Kasumi-1 (cell line): ENCODE measurements at regions not wholly inside any gene's neighbourhood (a gene's known extent, or its start where the extent isn't known, plus 50 kb on each side); places are given as distances from the start of the nearest gene placed in this dataset.
"Not testable (repeated sequence)": the region's sequence is repeated elsewhere in the genome, so short reads cannot be mapped to it uniquely, and the experiment has no call there.

Source experiments
- DNase-seq, 2 experiments: peaks; one replicate each; lab custom pipeline; 2025; lab: John Stamatoyannopoulos, UW

GRCh38 chr1:213324859-213325258 lies 273.8 kb downstream of the RPS6KC1 start:
- DNase-seq, result no peak

GRCh38 chr1:213325482-213325881 lies 274.4 kb downstream of the RPS6KC1 start:
- DNase-seq, result no peak

DNA sequence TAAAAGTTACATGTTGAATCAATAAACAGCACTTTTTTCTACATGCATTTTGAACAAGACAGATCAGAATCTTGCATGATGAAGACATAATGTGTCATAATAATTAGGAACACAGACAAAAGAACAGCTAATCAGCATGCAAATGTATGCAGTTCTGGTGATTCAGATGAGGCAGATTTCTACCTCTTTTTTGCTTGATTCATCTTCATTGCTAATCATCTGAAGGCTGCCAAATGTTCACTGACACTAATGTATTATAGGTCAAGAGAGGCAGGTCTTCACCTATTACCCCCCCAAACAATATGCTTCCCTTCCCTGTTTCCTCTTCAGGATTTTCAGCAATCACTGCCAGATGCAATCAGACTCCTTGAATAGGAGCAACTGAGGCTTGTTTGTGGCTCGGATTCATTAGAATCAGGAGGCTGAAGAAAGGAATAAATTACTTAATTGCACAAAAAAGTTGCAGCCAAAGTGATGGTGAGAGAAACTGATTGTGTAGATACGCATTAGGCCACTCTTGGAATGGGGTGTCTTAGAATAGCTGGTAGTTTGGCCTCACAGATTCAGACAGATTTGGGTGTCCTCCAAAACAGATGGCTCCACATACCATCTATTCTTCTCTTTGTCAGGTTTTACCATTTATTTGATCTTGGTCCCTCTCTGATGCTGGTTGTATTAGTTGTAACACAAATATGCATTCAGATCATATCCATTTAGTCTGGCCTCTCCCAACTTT lies 275.4 kb downstream of the RPS6KC1 start:
- DNase-seq, result no peak

GRCh38 chr1:213327017-213327667 lies 276.1 kb downstream of the RPS6KC1 start:
- peak; percentile 58 to 62 for DNase-seq

GRCh38 chr1:213329406-213330008 lies 278.5 kb downstream of the RPS6KC1 start:
- DNase-seq, result no peak

GRCh38 chr1:213330281-213330680 lies 279.2 kb downstream of the RPS6KC1 start:
- DNase-seq, result no peak

GRCh38 chr1:213331631-213332175 lies 280.7 kb downstream of the RPS6KC1 start:
- no peak for DNase-seq

GRCh38 chr1:213332491-213332890 lies 281.4 kb downstream of the RPS6KC1 start:
- DNase-seq, result no peak

GRCh38 chr1:213333121-213333520 lies 282.1 kb downstream of the RPS6KC1 start:
- no peak for DNase-seq

GRCh38 chr1:213335084-213335483 lies 284.0 kb downstream of the RPS6KC1 start:
- DNase-seq, result no peak

DNA sequence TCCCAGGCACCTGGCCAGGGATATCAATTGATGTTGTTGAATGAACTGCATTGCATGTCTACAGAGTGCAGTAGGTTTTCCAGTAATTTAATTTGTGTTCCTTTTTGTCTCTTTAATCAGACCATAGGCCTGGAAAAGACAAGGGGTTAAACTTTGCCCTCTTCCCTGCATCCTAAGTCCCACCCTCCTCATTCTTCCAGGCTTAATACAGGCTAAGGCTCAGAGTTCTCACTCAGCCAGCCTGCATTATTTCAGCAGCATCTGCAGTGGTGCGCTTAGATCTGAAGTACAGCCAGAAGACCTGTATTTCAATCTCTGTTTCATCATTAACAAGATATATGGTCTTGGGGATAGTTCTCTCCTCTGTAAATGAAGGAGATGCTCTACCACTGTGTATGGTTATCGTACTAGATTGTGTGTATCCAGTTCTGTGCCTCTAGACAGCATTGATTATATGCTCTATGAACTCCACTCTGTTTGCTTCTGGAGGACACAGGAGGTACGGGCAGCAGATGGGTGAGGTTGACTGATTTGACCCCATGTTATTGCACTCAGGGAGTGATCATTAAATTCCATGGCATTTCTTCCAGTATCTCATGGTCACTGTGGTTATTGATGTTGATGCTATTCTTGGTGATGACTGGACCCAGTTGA lies 286.1 kb downstream of the RPS6KC1 start:
- no peak for DNase-seq

DNA sequence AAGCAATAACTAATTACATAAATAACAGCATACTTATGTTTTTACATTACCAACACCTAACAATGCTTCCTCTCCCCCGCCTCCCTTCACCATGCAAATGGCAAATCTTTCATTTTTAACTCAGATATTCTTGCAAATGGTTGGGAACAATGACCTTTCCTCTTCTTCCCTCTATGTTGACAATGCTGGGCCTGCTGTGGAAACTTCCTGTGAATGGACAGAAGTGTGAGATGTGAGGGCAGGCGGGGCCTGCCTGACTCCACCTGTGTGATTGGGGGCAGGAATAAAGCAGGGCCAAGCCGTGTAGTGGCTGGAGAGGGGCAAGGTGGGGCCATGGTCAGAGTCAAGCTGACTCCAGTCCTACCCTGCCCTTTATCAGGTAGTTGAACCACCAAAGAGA lies 289.6 kb downstream of the RPS6KC1 start:
- no peak for DNase-seq

DNA sequence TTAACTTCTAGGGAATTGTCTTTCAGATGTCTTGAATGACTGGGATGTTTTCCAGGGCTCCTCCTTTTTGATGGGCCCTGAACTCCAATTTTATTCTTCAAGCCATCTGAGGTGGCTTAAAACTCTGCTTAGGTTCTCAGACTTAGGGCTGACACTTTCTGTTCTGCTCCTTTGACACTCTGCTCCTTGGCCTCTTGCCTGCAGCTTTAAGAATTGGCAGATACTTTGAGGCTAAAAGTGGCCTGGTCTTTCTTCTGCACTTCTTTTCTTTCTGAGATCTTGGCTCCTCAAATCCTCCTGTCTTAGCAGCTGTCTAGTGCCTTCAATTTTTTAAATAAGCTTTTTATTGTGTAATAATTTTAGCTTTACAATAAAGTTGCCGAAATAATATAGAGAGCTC lies 294.6 kb downstream of the RPS6KC1 start:
- no peak for DNase-seq

DNA sequence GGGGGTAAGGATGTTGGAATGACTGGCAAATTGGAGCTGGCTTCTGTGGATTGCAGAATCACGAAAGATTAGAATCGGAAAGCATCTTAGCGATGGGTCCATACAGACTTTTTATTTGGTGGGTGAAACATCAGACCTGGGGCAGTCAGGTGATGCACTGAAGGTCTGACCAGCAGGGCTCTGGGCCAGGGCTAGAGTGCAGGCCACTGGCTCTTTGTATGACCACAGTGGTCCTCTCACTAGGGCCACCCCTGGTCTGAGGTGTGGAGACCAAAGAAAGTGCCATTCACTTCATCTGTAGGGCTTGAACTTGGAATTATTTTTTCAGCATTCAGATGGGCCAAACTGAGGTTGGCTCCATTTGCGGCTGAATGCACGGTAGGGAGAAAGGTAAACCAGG lies 306.4 kb downstream of the RPS6KC1 start:
- no peak for DNase-seq

- not testable (repeated sequence) for DNase-seq
These were observed 307.3 kb downstream of the RPS6KC1 start for GRCh38 chr1:213358368-213358767.

DNA sequence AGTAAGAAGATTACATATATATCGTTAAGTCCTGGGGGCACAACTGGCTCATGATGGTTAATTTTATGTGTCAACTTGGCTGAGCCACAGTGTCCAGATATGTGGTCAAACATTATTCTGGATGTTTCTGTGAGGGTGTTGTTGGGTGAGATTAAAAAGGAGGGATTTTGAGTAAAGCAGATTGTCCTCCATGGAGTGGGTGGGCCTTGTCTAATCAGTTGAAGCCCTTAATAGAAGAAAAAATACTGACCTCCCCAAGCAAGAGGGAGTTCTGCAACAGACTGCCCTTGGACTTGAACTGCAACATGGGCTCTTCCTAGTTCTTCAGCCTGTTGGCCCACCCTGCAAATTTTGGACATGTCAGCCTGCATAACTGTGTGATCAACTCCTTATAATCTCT lies 311.6 kb downstream of the RPS6KC1 start:
- no peak for DNase-seq

DNA sequence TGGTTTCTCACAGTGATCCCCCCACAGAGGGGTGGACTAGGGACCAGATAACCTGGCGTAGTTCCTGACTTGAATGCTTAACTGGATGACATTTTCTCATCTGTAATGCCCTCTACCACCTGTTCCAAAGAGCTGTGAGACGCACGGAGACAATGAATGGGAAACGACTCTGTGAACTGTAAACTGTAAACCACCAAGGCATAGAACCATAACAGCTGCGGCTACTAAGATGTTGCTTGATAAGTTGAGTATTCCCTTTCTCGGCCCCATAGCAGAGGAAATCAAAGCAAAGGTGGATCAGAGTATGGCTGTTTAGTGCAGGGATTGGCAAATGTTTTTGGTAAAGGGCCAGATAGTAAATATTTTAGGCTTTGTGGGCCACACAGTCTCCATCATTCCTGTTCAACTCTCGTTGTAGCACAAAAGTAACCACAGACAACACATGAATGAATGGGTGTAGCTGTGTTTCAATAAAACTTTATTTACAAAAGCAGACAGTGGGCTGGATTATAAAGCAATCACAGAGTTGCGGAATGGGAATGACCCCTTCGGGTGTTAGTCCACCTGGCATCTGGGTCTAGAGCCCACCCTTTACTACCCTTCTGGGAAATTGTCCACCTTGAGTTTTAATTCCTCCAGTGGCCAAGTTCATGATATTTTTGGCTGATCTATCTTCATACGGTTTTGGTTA lies 315.2 kb downstream of the RPS6KC1 start:
- DNase-seq, result no peak

- DNase-seq, result no peak
These were observed 318.4 kb downstream of the RPS6KC1 start for GRCh38 chr1:213369465-213369864.

GRCh38 chr1:213370523-213370922 lies 319.5 kb downstream of the RPS6KC1 start:
- DNase-seq, result no peak

GRCh38 chr1:213371525-213371846 lies 320.4 kb downstream of the RPS6KC1 start:
- no peak for DNase-seq

DNA sequence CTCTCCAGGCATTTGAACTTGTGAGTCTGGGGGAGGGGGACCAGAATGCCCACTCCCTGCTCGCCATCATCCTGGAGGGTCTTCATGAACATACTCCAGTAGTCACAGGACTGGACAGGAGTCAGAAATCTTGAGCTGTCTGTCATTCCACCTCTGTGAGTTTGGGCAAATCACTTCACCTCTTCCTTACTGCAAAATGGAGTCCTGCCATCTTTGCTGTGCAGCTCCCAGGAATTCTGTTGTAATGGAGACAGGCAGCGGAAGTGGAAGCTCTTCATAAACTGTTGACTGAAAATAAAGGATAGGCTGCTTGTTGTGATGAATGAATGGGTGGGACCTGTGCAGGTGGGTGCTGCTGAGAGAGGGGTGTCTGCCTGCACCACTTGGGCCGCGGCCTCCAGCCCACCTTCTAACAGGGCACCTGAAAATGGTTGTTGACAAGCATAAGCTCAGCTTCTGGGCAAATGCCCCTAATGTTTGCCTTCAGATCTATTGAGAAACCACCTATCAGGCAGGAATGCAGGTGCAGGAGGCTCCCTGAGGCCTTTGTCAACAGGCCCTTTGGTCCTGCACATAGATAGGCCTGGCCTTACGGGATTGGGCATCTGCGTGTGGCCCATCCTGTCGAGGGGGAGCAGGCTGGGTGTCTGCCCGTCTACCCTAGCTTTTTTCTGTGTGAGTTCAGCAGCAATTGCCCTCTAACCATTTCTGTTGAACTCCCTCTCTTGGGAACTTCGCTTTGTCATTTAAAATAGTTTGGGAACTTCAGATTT lies 321.0 kb downstream of the RPS6KC1 start:
- DNase-seq, result no peak
